CD4-positive, alpha-beta memory T cell (primary cell): ENCODE measurements at regions not wholly inside any gene's neighbourhood (a gene's known extent, or its start where the extent isn't known, plus 50 kb on each side); places are given as distances from the start of the nearest gene placed in this dataset.

Experiments used
- CTCF ChIA-PET: fragments of 350-600 bp; sonication (Branson Sonifier 250); formaldehyde crosslinking; loops from one replicate; lab custom pipeline; 2021; ENCODE audit warnings: inconsistent platforms; ENCODE audit not compliant: partially characterized antibody; lab: Charles Lee
- POLR2A ChIA-PET: fragments of 350-600 bp; sonication (Branson Sonifier 250); formaldehyde crosslinking; loops from one replicate; lab custom pipeline; 2021; ENCODE audit not compliant: partially characterized antibody; lab: Charles Lee
- DNase-seq, 5 donors: peaks; one replicate each; pipeline versions ENCODE4 v3.0.0 to v3.0.0-alpha.2; 2020 to 2022; ENCODE audit warnings: mixed read lengths in 1 of 5
- H3K27ac ChIP-seq: one replicate; pipeline ENCODE4 v1.7.0; 2013; ENCODE audit warnings: low read depth, low read length
- H3K27me3 ChIP-seq: 2 replicates; pipeline ENCODE4 v1.7.0; 2013; ENCODE audit warnings: mild to moderate bottlenecking, low read length, moderate library complexity; ENCODE audit not compliant: insufficient read depth
- H3K36me3 ChIP-seq: 2 replicates; pipeline ENCODE4 v1.7.0; 2013; ENCODE audit warnings: mild to moderate bottlenecking, low read length, moderate library complexity; ENCODE audit not compliant: insufficient read depth
- H3K4me1 ChIP-seq: 2 replicates; pipeline ENCODE4 v1.7.0; 2013; ENCODE audit warnings: mild to moderate bottlenecking, low read length, moderate library complexity; ENCODE audit not compliant: insufficient read depth
- H3K4me3 ChIP-seq, 2 donors: one replicate each; pipeline ENCODE4 v1.7.0; 2013; ENCODE audit warnings: low read length in 2 of 2, mild to moderate bottlenecking in 1 of 2
- H3K9me3 ChIP-seq, 2 donors: one replicate each; pipeline ENCODE4 v1.7.0; 2013; ENCODE audit warnings: low read length in 2 of 2, control low read depth in 1 of 2; ENCODE audit not compliant: control insufficient read depth in 1 of 2
- H3K27ac Mint-ChIP-seq, 7 donors: one replicate each; pipeline ENCODE4 v1.8.0; 2020 to 2021; ENCODE audit warnings: mixed read lengths in 7 of 7, mild to moderate bottlenecking in 6 of 7, inconsistent platforms in 3 of 7, moderate library complexity in 3 of 7
- H3K27me3 Mint-ChIP-seq, 2 donors: one replicate each; pipeline ENCODE4 v1.8.0; 2020 to 2021; ENCODE audit warnings: mixed read lengths in 2 of 2
- H3K36me3 Mint-ChIP-seq, 2 donors: one replicate each; pipeline ENCODE4 v1.8.0; 2020 to 2021; ENCODE audit warnings: mixed read lengths in 2 of 2, inconsistent platforms in 1 of 2, mild to moderate bottlenecking in 1 of 2
- H3K4me1 Mint-ChIP-seq, 4 donors: one replicate each; pipeline ENCODE4 v1.8.0; 2020 to 2021; ENCODE audit warnings: mixed read lengths in 4 of 4, mild to moderate bottlenecking in 1 of 4
- H3K4me3 Mint-ChIP-seq, 8 donors: one replicate each; pipeline ENCODE4 v1.8.0; 2020 to 2021; ENCODE audit warnings: mixed read lengths in 8 of 8, mild to moderate bottlenecking in 7 of 8, moderate library complexity in 6 of 8, inconsistent platforms in 3 of 8
- H3K9me3 Mint-ChIP-seq, 8 donors: one replicate each; pipeline ENCODE4 v1.8.0; 2020 to 2021; ENCODE audit warnings: mixed read lengths in 8 of 8, mild to moderate bottlenecking in 5 of 8, inconsistent platforms in 3 of 8, moderate library complexity in 1 of 8
- intact Hi-C: fragments of 100-400 bp; cut with micrococcal nuclease; formaldehyde crosslinking; loops from one replicate; pipeline ENCODE4 v1.15.1; 2023

DNA sequence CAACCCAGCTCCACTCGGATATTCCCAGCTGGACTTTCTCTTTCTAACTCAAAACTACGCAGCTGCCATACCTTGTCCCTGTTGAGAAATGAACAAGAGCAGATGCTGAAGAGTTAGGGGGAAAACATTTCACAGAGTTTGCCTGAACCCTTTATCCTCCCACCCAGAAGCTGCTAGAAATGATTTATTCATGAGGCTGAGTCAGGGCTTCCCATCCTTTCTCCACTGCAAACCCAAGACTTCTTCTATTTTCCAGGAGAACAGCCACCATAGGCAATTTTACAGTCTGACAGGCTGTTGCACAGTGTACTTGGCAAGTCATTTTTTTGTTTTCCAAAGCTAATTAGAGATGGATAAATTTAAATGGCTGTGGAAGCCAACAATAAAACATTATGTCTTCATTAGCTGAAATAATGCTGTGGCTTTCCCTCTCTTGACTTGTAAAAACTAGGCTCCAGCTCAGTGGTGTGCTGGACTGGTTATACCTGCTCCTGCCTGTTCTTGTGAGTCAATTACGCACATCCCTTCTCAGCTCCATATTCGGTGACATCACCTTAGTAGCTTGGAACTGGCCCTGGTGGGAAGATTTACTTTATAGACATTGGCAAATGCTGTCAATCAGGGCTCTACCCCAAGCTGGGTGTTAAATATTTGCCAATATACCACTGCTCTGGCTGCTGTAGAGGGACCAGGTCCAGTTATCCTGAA is 71.9 kb downstream of the KIF4B start:
- no peaks in the 10 kb centered on the region for H3K36me3 Mint-ChIP-seq
- intact Hi-C loops = no loop called here
- ChIA-PET POLR2A (no interaction called here), CTCF (no interaction called here)
- no peaks in the 10 kb centered on the region for H3K36me3 ChIP-seq
- no peak overlapping the region for H3K4me3 ChIP-seq
- no peak overlapping the region for H3K27ac ChIP-seq
- no peaks in the 10 kb centered on the region for H3K9me3 Mint-ChIP-seq
- no peaks in the 10 kb centered on the region for H3K27me3 ChIP-seq
- H3K9me3 ChIP-seq = no peaks in the 10 kb centered on the region
- H3K4me1 Mint-ChIP-seq = no peaks in the 10 kb centered on the region
- no peak overlapping the region for H3K4me3 Mint-ChIP-seq
- H3K4me1 ChIP-seq = no peaks in the 10 kb centered on the region
- no peak for DNase-seq
- no peak overlapping the region for H3K27ac Mint-ChIP-seq
- peaks cover 5% of the 10 kb centered on the region in 2 donors for H3K27me3 Mint-ChIP-seq

DNA sequence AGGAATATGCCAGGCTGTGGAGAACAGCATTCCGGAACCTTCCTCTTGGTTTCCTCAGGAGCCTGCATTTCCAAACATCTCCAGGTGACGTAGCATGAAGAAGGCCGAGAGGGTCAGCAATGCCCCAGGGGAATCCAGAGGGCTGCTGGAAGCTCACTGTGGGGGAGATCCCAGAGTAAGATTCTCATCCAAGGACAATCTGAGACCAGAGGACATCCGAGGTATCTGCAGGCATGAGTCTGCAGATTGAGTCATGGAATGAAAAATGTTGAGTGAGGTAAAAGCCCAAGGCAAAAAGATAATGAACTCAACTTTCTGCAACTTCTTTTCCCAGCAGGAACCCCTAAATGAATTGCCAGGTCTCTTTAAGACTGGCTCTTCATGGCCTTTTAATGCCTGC is 73.5 kb downstream of the KIF4B start:
- peaks cover 5% of the 10 kb centered on the region in 2 donors for H3K27me3 Mint-ChIP-seq
- no peak overlapping the region for H3K4me3 Mint-ChIP-seq
- no peaks in the 10 kb centered on the region for H3K4me1 ChIP-seq
- no peaks in the 10 kb centered on the region for H3K9me3 Mint-ChIP-seq
- H3K27me3 ChIP-seq = no peaks in the 10 kb centered on the region
- no peak for DNase-seq
- H3K36me3 ChIP-seq = no peaks in the 10 kb centered on the region
- H3K4me3 ChIP-seq = no peak overlapping the region
- no peak overlapping the region for H3K27ac ChIP-seq
- H3K9me3 ChIP-seq = no peaks in the 10 kb centered on the region
- intact Hi-C loops = no loop called here
- CTCF ChIA-PET = no interaction called here
- POLR2A ChIA-PET = no interaction called here
- no peaks in the 10 kb centered on the region for H3K4me1 Mint-ChIP-seq
- no peak overlapping the region for H3K27ac Mint-ChIP-seq
- H3K36me3 Mint-ChIP-seq = no peaks in the 10 kb centered on the region

GRCh38 chr5:155088811-155089210 is 75.3 kb downstream of the KIF4B start:
- intact Hi-C loops = no loop called here
- no peaks in the 10 kb centered on the region for H3K36me3 ChIP-seq
- no peaks in the 10 kb centered on the region for H3K4me1 ChIP-seq
- H3K27me3 ChIP-seq = no peaks in the 10 kb centered on the region
- CTCF ChIA-PET = no interaction called here
- no peak overlapping the region for H3K4me3 Mint-ChIP-seq
- H3K9me3 ChIP-seq = no peaks in the 10 kb centered on the region
- no peaks in the 10 kb centered on the region for H3K36me3 Mint-ChIP-seq
- H3K27me3 Mint-ChIP-seq = peaks cover 7 to 8% of the 10 kb centered on the region in 2 donors
- POLR2A ChIA-PET = no interaction called here
- H3K4me3 ChIP-seq = no peak overlapping the region
- no peaks in the 10 kb centered on the region for H3K4me1 Mint-ChIP-seq
- H3K27ac Mint-ChIP-seq = no peak overlapping the region
- DNase-seq = no peak
- H3K9me3 Mint-ChIP-seq = no peaks in the 10 kb centered on the region
- no peak overlapping the region for H3K27ac ChIP-seq

DNA sequence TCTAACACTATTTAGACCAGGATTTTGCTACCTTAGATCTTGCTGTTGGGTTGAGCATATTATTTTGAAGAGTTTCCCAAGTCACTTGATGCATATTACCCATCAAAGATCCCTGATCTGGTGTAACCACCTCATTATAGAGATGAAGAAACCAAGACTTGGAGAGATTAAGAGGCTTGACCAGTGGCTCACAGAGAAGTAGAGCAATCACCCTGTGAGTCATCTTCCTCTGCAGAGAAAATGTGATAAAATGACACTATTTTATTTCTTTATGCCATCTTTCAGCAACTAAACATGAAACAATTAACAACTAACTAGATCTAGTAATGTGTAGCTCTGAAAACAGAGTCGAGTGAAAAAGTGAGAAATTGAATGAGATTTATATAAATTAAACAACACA is 76.1 kb downstream of the KIF4B start:
- CTCF ChIA-PET = no interaction called here

DNA sequence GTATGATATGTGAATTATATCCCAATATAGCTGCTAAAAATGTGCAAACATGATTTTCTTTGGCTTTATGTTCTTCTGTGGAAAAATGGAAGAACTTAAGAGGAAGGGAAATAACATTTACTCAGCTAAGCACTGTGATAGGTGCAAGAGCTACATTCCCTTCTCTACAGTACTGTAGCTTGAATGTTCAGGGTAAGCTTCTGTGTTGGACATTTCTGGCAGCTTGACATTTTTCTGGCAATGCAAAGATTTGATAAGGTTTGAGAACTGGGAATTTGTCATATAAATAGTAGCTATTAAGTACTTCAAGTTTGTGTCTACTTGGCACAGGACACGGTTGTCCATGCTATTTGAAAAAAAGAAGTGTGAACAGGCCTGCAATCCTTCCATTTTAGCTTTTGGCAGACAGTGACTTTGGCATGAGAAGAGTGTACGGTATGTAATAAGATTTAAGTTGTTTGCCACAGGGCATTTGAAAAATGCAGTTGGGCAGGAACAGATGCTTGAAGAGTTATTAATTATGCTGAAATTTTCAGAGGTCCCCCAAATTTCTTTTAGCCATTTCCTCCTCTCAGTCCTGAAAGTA is 77.6 kb downstream of the KIF4B start:
- no peak for DNase-seq

More for the DNA sequence above, 76.1 kb downstream of the KIF4B start:
- Histone ChIP-seq H3K4me3 (no peak overlapping the region), H3K4me1 (no peaks in the 10 kb centered on the region), H3K36me3 (no peaks in the 10 kb centered on the region), H3K27me3 (no peaks in the 10 kb centered on the region), H3K9me3 (no peaks in the 10 kb centered on the region), H3K27ac (no peak overlapping the region)
- intact Hi-C loops = no loop called here
- Mint-ChIP-seq H3K4me1 (no peaks in the 10 kb centered on the region), H3K27ac (no peak overlapping the region), H3K36me3 (no peaks in the 10 kb centered on the region), H3K27me3 (peaks cover 7 to 9% of the 10 kb centered on the region in 2 donors), H3K4me3 (no peak overlapping the region), H3K9me3 (no peaks in the 10 kb centered on the region)
- no peak for DNase-seq
- POLR2A ChIA-PET = no interaction called here

GRCh38 chr5:155091768-155092717 is 78.5 kb downstream of the KIF4B start:
- no peaks in the 10 kb centered on the region for H3K9me3 ChIP-seq
- no peak for DNase-seq
- no peaks in the 10 kb centered on the region for H3K9me3 Mint-ChIP-seq
- peaks cover 7 to 12% of the 10 kb centered on the region in 2 donors for H3K27me3 Mint-ChIP-seq
- H3K36me3 Mint-ChIP-seq = no peaks in the 10 kb centered on the region
- H3K27ac ChIP-seq = no peak overlapping the region
- ChIA-PET CTCF (no interaction called here), POLR2A (interaction anchor here (1.1 kb wide), 1 partner anchor 9 kb away, joined by 3 read pairs; no protein-coding TSS in a partner anchor)
- H3K4me1 Mint-ChIP-seq = no peaks in the 10 kb centered on the region
- H3K27ac Mint-ChIP-seq = no peak overlapping the region
- no peaks in the 10 kb centered on the region for H3K36me3 ChIP-seq
- intact Hi-C loops = no loop called here
- no peaks in the 10 kb centered on the region for H3K4me1 ChIP-seq
- H3K27me3 ChIP-seq = no peaks in the 10 kb centered on the region
- H3K4me3 Mint-ChIP-seq = no peak overlapping the region
- no peak overlapping the region for H3K4me3 ChIP-seq

More for the DNA sequence above, 77.6 kb downstream of the KIF4B start:
- Histone ChIP-seq H3K4me3 (no peak overlapping the region), H3K36me3 (no peaks in the 10 kb centered on the region), H3K9me3 (no peaks in the 10 kb centered on the region), H3K4me1 (no peaks in the 10 kb centered on the region), H3K27ac (no peak overlapping the region), H3K27me3 (no peaks in the 10 kb centered on the region)
- H3K4me3 Mint-ChIP-seq = no peak overlapping the region
- ChIA-PET CTCF (no interaction called here), POLR2A (no interaction called here)
- H3K36me3 Mint-ChIP-seq = no peaks in the 10 kb centered on the region
- H3K27me3 Mint-ChIP-seq = peaks cover 8 to 12% of the 10 kb centered on the region in 2 donors
- intact Hi-C loops = no loop called here
- H3K4me1 Mint-ChIP-seq = no peaks in the 10 kb centered on the region
- H3K9me3 Mint-ChIP-seq = no peaks in the 10 kb centered on the region
- H3K27ac Mint-ChIP-seq = no peak overlapping the region

DNA sequence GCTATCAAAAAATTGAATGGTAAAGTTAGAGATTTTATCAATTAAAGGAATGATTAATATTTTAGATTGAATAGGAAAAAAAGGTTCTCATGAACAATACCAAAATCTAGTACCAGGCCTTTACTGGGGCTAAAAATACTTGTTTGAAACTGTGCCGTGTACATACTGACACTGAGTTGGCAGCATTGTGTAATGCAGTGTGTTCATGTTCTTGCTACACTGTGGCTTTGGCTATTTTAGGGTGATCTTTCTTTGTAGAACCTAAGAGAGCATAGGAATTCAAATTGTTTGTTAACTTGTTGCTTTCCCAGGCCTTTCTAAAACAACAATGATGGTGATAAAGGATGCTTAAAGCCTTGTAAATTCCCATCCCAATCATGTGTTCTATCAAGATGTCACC is 80.9 kb downstream of the KIF4B start:
- no peak for DNase-seq
- Mint-ChIP-seq H3K27ac (no peak overlapping the region), H3K9me3 (peaks cover 0 to 2% (median 0%) of the 10 kb centered on the region in 8 donors), H3K4me1 (no peaks in the 10 kb centered on the region), H3K36me3 (no peaks in the 10 kb centered on the region), H3K27me3 (peaks cover 3 to 8% of the 10 kb centered on the region in 2 donors), H3K4me3 (no peak overlapping the region)
- H3K36me3 ChIP-seq = no peaks in the 10 kb centered on the region
- H3K27me3 ChIP-seq = no peaks in the 10 kb centered on the region
- H3K27ac ChIP-seq = no peak overlapping the region
- ChIA-PET POLR2A (no interaction called here), CTCF (no interaction called here)
- intact Hi-C loops = no loop called here
- H3K4me3 ChIP-seq = no peak overlapping the region
- H3K4me1 ChIP-seq = no peaks in the 10 kb centered on the region
- H3K9me3 ChIP-seq = no peaks in the 10 kb centered on the region
